ENCODE measurements at regions not wholly inside any gene's neighbourhood (a gene's known extent, or its start where the extent isn't known, plus 50 kb on each side); places are given as distances from the start of the nearest gene placed in this dataset.

- DNase-seq: no peak
These were observed 208.6 kb upstream of the ANKH start for GRCh38 chr5:15080219-15080618.

GRCh38 chr5:15079566-15079965, 208.0 kb upstream of the ANKH start:
- DNase-seq: no peak

GRCh38 chr5:15074651-15075050, 203.1 kb upstream of the ANKH start:
- no peak for DNase-seq

- DNase-seq: no peak
These were observed 201.9 kb upstream of the ANKH start for GRCh38 chr5:15073453-15073852.

GRCh38 chr5:15070907-15071306, 199.3 kb upstream of the ANKH start:
- no peak for DNase-seq

GRCh38 chr5:15069407-15069905, 197.9 kb upstream of the ANKH start:
- DNase-seq: no peak

GRCh38 chr5:15065091-15065490, 193.5 kb upstream of the ANKH start:
- DNase-seq: no peak

- no peak for DNase-seq
These were observed 192.8 kb upstream of the ANKH start for GRCh38 chr5:15064396-15064795.

- no peak for DNase-seq
These were observed 185.5 kb upstream of the ANKH start for GRCh38 chr5:15056988-15057592.

GRCh38 chr5:15044521-15044920, 172.9 kb upstream of the ANKH start:
- no peak for DNase-seq

- no peak for DNase-seq
These were observed 165.8 kb upstream of the ANKH start for GRCh38 chr5:15037247-15037908.

GRCh38 chr5:15034379-15034778, 162.8 kb upstream of the ANKH start:
- DNase-seq: no peak

GRCh38 chr5:15031180-15031579, 159.6 kb upstream of the ANKH start:
- DNase-seq: no peak

GRCh38 chr5:15027764-15028163, 156.2 kb upstream of the ANKH start:
- DNase-seq: no peak

- DNase-seq: no peak
These were observed 155.4 kb upstream of the ANKH start for GRCh38 chr5:15026944-15027343.

GRCh38 chr5:15026011-15026893, 154.7 kb upstream of the ANKH start:
- no peak for DNase-seq

- DNase-seq: no peak
These were observed 152.3 kb upstream of the ANKH start for GRCh38 chr5:15023846-15024245.

GRCh38 chr5:15023266-15023665, 151.7 kb upstream of the ANKH start:
- no peak for DNase-seq

- no peak for DNase-seq
These were observed 149.9 kb upstream of the ANKH start for GRCh38 chr5:15021266-15022046.

- DNase-seq: no peak
These were observed 149.2 kb upstream of the ANKH start for GRCh38 chr5:15020736-15021135.

GRCh38 chr5:15014809-15015208, 143.2 kb upstream of the ANKH start:
- no peak for DNase-seq

GRCh38 chr5:15013654-15014463, 142.3 kb upstream of the ANKH start:
- no peak for DNase-seq

All from stimulated activated CD4-positive, alpha-beta T cell treated with anti-CD3 and anti-CD28 coated beads, Interleukin-12 subunit alpha, Interleukin-12 subunit beta, amount 100 ng/mL, for 4 hours (primary cell).